Sigmoid colon (tissue), 4 donors: ENCODE measurements at regions not wholly inside any gene's neighbourhood (a gene's known extent, or its start where the extent isn't known, plus 50 kb on each side); places are given as distances from the start of the nearest gene placed in this dataset.

Source experiments
- CTCF ChIP-seq, 4 experiments: fragments of 450-650 bp in 3 of 4; fragments of 200-600 bp in 1 of 4; IDR thresholded peaks; one replicate each; pipeline ENCODE4 v1.5.1; 2016 to 2019; ENCODE audit warnings: antibody characterized with exemption in 4 of 4, mild to moderate bottlenecking in 3 of 4, moderate library complexity in 2 of 4
- EP300 ChIP-seq, 4 donors: sonication (generic); formaldehyde crosslinking; IDR thresholded peaks; one replicate each; pipeline ENCODE4 v1.6.1; 2017; ENCODE audit warnings: antibody characterized with exemption in 4 of 4
- POLR2A ChIP-seq, 2 donors: fragments of 450-650 bp; IDR thresholded peaks; one replicate each; pipeline ENCODE4 v1.6.1; 2016; ENCODE audit warnings: antibody characterized with exemption in 2 of 2, mild to moderate bottlenecking in 2 of 2, moderate library complexity in 2 of 2
- POLR2AphosphoS5 ChIP-seq, 4 donors: sonication (generic); formaldehyde crosslinking; IDR thresholded peaks; one replicate each; pipeline ENCODE4 v1.6.1; 2017; ENCODE audit warnings: antibody characterized with exemption in 4 of 4

- TF ChIP-seq CTCF (IDR thresholded peaks at IDR 0.05) (no peak), POLR2A (IDR thresholded peaks at IDR 0.05) (no peak), EP300 (IDR thresholded peaks at IDR 0.05) (no peak), POLR2AphosphoS5 (IDR thresholded peaks at IDR 0.05) (no peak)
Measured at GRCh38 chr3:124469555-124469954, 260.7 kb upstream of the UMPS start.
